ENCODE measurements at regions not wholly inside any gene's neighbourhood (a gene's known extent, or its start where the extent isn't known, plus 50 kb on each side); places are given as distances from the start of the nearest gene placed in this dataset.
A peak's percentile ranks its signal among the peaks of the same experiment; 100 is the strongest.

DNA sequence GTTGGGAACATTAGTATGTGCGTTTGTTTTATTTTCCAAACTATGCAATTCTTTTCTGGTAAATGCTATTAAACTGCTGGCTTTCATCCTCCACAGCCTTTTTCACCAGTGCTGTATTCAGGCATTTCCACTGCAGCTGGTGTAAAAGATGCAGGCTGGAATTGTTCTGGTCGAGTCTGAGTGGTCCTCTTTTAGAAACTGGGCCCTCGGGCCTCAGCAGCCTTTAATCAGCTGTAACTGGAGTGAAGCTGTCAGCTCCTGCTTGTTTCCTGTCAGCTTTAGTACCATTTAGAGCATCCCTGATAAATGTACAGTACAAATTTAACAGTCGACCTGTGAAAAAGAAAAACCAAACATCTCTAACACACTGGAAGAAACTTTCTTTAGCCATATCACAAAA lies 979.6 kb downstream of the TFAP2A start:
- DNase-seq: no peak

- no peak for DNase-seq
Measured at GRCh38 chr6:9431945-9432344, 982.9 kb downstream of the TFAP2A start.

GRCh38 chr6:9428421-9429172 lies 986.3 kb downstream of the TFAP2A start:
- no peak for DNase-seq

- DNase-seq: no peak
Measured at GRCh38 chr6:9422138-9422537, 986.8 kb upstream of the SLC35B3 start.

DNA sequence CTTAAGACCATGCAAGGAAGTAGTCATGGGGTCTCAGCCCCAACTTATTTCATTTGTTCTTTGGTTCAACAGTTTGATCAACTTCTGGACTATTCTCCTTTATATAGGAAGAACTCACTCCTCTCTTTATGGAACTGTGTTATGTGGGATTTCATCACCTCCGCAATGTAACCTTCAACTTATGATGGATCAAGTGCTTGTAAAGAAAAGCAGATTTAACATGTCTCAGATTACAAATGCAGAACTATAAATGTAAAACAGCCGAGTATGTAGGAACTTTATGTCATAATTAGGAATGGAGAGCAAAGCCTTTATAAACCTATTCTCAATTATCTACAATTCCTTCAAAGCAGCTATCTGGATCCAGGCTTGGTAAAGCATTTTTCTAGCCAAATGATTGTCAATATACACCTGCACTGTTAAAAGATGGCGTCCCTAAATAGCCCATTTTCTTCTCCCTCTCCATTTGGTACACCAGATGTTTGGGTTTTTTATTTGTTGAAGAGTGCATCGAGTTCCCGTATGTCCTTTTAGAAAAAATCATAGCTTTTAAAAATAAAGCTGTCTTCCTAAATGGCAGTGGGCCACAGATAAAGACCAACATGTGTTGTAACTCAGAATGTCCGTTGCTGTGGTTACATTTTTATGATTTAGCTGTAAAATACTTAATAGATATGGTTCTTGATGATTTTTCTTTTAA lies 985.1 kb upstream of the SLC35B3 start:
- DNase-seq: no peak

GRCh38 chr6:9417400-9417799 lies 982.1 kb upstream of the SLC35B3 start:
- DNase-seq: no peak

DNA sequence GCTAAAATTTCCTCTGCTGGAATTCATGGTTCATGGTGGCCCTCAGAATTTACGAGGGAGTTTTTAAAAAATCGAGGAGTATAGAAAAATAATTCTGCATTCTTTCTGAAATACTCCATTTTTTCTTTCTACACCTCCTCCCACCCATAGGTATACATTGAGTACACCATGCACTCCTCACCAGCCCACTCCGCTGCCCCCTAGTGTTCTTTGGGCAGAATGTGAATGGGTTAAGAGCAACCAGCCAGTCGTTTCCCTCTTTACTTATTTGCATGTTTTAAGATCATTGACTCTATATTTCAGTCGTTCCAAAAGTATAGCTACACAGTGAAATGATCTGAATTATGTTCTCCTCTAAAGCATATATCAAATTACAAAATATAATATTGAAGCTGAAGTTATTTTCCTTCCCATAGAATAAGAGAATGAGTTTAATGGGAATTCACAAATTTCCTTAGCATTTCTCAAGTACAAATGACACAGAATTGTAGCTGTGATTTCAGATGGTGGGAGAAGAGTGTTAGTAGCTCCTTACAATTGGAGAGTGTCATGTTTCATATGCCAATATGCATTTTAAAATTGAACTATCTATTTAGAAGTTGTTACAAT lies 977.7 kb upstream of the SLC35B3 start:
- DNase-seq: peak in 1 of 2 donors; percentile 3

DNA sequence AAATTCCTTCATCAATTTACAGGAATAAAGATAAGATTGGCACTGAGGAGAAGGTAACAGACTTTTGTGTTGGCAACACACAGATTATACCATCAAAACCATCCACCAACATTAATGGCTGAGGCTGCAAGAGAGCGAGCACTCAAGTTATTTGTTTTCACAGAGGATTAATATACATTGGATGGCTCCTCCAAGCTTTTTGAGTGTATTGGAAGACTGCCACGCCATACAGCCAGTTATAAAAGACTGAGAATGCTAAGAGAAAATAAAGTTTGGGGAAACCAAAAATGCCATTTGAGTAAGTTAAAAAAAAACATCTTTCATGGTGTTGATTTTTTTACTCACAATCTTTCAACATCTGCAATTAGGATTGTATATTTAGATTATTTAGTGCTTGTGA lies 973.8 kb upstream of the SLC35B3 start:
- DNase-seq: no peak

- no peak for DNase-seq
Measured at GRCh38 chr6:9408402-9409117, 973.2 kb upstream of the SLC35B3 start.

DNA sequence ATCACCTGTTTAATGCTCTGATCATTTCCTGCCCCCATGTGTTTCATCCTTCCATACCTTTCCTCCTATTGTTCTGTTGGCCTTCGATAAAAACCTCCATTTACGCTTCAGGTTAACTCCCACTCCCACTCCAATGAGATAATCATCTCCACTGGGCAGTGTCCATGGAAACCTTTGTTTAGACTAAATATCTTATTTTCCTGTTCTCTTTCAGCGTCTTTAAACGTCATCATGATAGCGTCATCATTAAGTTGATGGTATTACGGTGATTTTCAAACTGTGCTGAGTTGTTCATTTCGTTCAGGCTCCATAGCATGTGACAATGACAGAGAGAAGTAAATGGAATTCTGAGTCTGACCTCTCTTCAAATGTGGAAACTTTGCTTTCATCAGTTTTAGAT lies 970.5 kb upstream of the SLC35B3 start:
- DNase-seq: no peak

- no peak for DNase-seq
Measured at GRCh38 chr6:9405369-9405768, 970.0 kb upstream of the SLC35B3 start.

DNA sequence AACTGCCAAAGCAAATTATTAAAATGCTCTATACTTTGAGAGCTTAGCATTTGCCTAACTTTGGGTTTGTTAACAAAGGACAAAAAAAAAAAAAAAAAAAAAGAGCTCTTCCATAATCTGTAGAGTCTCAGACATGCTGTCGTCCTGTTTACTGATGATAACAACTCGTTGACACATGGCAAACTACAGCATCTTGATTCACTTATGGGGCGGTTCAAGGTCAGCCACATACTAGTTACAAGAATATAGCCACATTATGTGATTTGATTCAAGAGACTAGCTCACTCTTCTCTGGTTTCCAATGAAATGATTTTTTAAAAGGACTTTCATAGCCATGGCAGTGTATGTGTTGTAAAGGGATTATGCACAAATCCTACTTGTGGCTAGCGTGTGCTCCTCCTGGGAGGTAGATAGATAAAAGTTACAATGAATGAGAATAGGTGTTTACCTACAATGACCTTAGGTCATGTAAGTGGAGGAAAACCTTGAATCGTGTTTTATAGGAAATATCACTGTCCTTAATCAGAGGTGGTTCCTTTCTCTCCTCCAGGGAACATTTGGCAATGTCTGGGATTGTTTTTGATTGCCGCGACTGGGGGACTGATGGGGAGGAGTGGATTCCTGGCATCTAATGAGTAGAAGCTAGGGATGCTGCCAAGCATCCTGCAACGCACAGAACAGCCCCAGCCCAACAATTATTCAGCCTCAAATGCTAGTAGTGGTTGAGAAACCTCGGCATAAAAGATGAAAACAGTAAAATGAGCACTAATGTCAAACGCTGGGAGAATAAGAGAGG lies 969.2 kb upstream of the SLC35B3 start:
- DNase-seq: no peak

DNA sequence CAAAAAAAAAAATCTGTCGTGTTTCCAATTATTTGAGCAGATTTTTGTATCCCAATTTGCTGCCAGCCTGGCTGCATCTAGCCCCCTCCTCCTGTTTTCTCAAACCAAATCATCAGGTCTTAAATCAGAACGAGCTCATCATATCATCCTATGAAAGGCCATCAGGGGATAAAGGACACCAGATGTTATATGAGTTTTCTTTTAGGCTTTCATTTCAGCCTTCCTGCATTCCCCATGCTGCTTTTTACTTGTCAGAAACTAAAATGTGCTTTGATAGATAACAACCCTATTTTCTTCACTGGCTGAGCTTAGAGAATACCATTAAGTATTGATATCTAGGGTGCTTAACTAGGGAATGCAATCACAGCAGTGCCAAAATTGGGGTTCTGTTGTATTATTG lies 968.4 kb upstream of the SLC35B3 start:
- no peak for DNase-seq

- no peak for DNase-seq
Measured at GRCh38 chr6:9401960-9402359, 966.6 kb upstream of the SLC35B3 start.

DNA sequence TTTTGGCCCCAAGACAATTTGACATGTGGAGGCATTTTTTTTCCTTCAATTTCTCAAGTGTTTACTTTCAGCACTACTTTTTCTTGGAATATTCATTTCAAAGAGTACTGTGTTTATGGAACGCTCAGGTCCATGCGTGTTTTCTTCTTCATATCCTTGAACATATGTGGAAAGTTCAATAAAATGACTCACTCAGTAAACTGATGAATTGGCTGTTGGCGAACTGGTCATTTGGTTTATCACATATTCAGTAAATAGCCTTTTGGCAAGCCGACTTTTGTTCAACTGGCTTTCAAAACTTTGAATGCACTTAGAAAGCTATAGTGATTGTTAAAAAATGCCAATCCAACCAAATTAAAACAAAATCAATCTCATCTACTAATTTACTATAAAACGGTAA lies 964.6 kb upstream of the SLC35B3 start:
- no peak for DNase-seq

GRCh38 chr6:9398767-9399373 lies 963.5 kb upstream of the SLC35B3 start:
- DNase-seq: no peak

GRCh38 chr6:9398071-9398766 lies 962.9 kb upstream of the SLC35B3 start:
- no peak for DNase-seq

- no peak for DNase-seq
Measured at GRCh38 chr6:9388596-9388995, 953.3 kb upstream of the SLC35B3 start.

DNA sequence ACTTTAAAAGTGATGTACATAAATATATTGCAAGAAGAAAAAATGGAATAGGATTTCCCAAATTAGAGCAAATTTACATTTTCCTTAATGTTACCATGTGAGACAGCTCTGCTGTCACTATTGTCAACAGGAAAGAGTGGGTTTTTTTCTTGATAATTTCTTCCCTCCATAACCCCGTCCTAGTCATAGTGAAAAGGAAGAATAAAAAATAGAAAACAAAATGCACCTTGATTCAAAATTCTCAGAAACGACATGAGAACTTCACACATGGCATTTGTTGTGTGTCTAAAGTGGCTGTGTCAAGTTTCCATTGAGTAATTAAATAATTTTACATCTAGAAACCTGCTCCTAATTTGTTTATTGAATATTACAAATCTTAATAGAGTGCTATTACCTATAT lies 945.2 kb upstream of the SLC35B3 start:
- DNase-seq: no peak

DNA sequence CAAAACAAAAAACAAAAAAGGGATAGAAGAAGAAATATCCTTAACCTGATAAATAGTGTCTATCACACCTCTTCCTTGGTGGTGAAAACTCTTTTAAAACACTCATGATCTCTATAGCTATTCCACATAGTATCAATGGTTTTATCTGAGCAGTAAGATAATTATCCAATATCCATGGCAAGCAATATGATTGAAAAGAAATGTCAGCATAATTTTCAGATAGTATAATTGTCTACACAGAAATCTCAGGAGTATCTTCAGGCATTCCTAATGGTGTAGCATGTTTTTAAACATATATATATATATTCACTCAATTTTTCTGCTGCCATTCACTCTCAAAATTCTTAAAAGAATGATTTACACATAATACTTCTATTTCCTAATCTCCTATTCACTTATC lies 938.0 kb upstream of the SLC35B3 start:
- no peak for DNase-seq

DNA sequence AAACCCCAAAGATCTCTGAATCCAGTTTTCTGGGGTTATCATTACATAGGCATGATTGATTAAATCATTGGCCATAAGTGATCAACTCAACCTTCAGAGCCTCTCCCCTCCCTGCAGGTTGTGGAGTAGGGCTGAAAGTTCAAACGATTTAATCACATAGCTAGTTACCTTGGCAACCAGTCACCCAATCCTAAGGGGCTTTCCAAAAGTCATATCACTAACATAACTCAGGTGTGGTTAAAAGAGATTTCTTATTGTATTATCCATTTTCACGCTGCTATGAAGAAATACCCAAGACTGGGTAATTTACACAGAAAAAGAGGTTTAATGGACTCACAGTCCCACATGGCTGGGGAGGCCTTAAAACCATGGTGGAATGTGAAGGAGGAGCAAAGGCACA lies 935.1 kb upstream of the SLC35B3 start:
- DNase-seq: no peak

- DNase-seq: no peak
Measured at GRCh38 chr6:9365378-9365777, 930.0 kb upstream of the SLC35B3 start.

Measured in stimulated activated CD4-positive, alpha-beta T cell treated with anti-CD3 and anti-CD28 coated beads, Interleukin-2, amount 100 ng/mL, for 24 hours (primary cell).